HS-27A (cell line): ENCODE measurements at regions not wholly inside any gene's neighbourhood (a gene's known extent, or its start where the extent isn't known, plus 50 kb on each side); places are given as distances from the start of the nearest gene placed in this dataset.

Source experiments
- DNase-seq: peaks from one replicate; pipeline ENCODE4 v3.0.0-alpha.2; 2012; ENCODE audit warnings: low read depth, missing footprints

- no peak for DNase-seq
Observed at GRCh38 chr6:113570641-113571040, 286.5 kb upstream of the MARCKS start.

- DNase-seq, result no peak
Observed at GRCh38 chr6:113574147-113574546, 283.0 kb upstream of the MARCKS start.

- DNase-seq, result no peak
Observed at GRCh38 chr6:113576310-113576709, 280.8 kb upstream of the MARCKS start.

- no peak for DNase-seq
Observed at GRCh38 chr6:113578691-113579090, 278.5 kb upstream of the MARCKS start.

- DNase-seq, result no peak
Observed at GRCh38 chr6:113584767-113585166, 272.4 kb upstream of the MARCKS start.

GRCh38 chr6:113585246-113585645, 271.9 kb upstream of the MARCKS start:
- no peak for DNase-seq

GRCh38 chr6:113586413-113587077, 270.6 kb upstream of the MARCKS start:
- peak; percentile 40 for DNase-seq

- DNase-seq, result no peak
Observed at GRCh38 chr6:113587078-113587699, 270.0 kb upstream of the MARCKS start.

- no peak for DNase-seq
Observed at GRCh38 chr6:113588646-113589045, 268.5 kb upstream of the MARCKS start.

- DNase-seq, result no peak
Observed at GRCh38 chr6:113591896-113592827, 265.0 kb upstream of the MARCKS start.

GRCh38 chr6:113594726-113595125, 262.4 kb upstream of the MARCKS start:
- DNase-seq, result no peak

GRCh38 chr6:113595911-113596376, 261.2 kb upstream of the MARCKS start:
- DNase-seq, result no peak

- DNase-seq, result no peak
Observed at GRCh38 chr6:113596387-113597230, 260.5 kb upstream of the MARCKS start.

GRCh38 chr6:113597231-113597583, 259.9 kb upstream of the MARCKS start:
- no peak for DNase-seq

GRCh38 chr6:113598786-113599185, 258.4 kb upstream of the MARCKS start:
- DNase-seq, result no peak

- DNase-seq, result no peak
Observed at GRCh38 chr6:113599444-113599843, 257.7 kb upstream of the MARCKS start.

- no peak for DNase-seq
Observed at GRCh38 chr6:113600551-113601339, 256.4 kb upstream of the MARCKS start.

GRCh38 chr6:113607821-113608545, 249.2 kb upstream of the MARCKS start:
- DNase-seq, result no peak

- DNase-seq, result no peak
Observed at GRCh38 chr6:113610377-113610988, 246.7 kb upstream of the MARCKS start.

- no peak for DNase-seq
Observed at GRCh38 chr6:113616701-113617274, 240.4 kb upstream of the MARCKS start.
